ENCODE measurements at regions not wholly inside any gene's neighbourhood (a gene's known extent, or its start where the extent isn't known, plus 50 kb on each side); places are given as distances from the start of the nearest gene placed in this dataset.

GRCh38 chr2:65722028-65722778 lies 289.8 kb upstream of the SPRED2 start:
- H3K36me3 ChIP-seq (ENCODE audit: insufficient read depth, low read length) = no peaks in the 10 kb centered on the region
- no peaks in the 10 kb centered on the region for H3K9me3 ChIP-seq (ENCODE audit: low read length)
- no peak overlapping the region for H3K27ac ChIP-seq (ENCODE audit: low read depth, low read length)
- no peak overlapping the region for H3K4me3 ChIP-seq (ENCODE audit: low read depth in 1 of 2, low read length in 2 of 2)
- no peaks in the 10 kb centered on the region for H3K27me3 ChIP-seq (ENCODE audit: control insufficient read depth in 1 of 2, insufficient read depth in 2 of 2, low read length in 2 of 2)
- no peaks in the 10 kb centered on the region for H3K4me1 ChIP-seq (ENCODE audit: insufficient read depth, low read length)
- H3K9ac ChIP-seq (ENCODE audit: low read length) = no peak overlapping the region

GRCh38 chr2:65716698-65717097 lies 284.3 kb upstream of the SPRED2 start:
- Histone ChIP-seq H3K4me1 (ENCODE audit: insufficient read depth, low read length) (no peaks in the 10 kb centered on the region), H3K4me3 (ENCODE audit: low read depth in 1 of 2, low read length in 2 of 2) (no peak overlapping the region), H3K27me3 (ENCODE audit: control insufficient read depth in 1 of 2, insufficient read depth in 2 of 2, low read length in 2 of 2) (no peaks in the 10 kb centered on the region), H3K9ac (ENCODE audit: low read length) (no peak overlapping the region), H3K27ac (ENCODE audit: low read depth, low read length) (no peak overlapping the region), H3K36me3 (ENCODE audit: insufficient read depth, low read length) (no peaks in the 10 kb centered on the region), H3K9me3 (ENCODE audit: low read length) (no peaks in the 10 kb centered on the region)

GRCh38 chr2:65715323-65715722 lies 282.9 kb upstream of the SPRED2 start:
- Histone ChIP-seq H3K27ac (ENCODE audit: low read depth, low read length) (no peak overlapping the region), H3K4me1 (ENCODE audit: insufficient read depth, low read length) (no peaks in the 10 kb centered on the region), H3K9ac (ENCODE audit: low read length) (no peak overlapping the region), H3K9me3 (ENCODE audit: low read length) (no peaks in the 10 kb centered on the region), H3K27me3 (ENCODE audit: control insufficient read depth in 1 of 2, insufficient read depth in 2 of 2, low read length in 2 of 2) (no peaks in the 10 kb centered on the region), H3K4me3 (ENCODE audit: low read depth in 1 of 2, low read length in 2 of 2) (no peak overlapping the region), H3K36me3 (ENCODE audit: insufficient read depth, low read length) (no peaks in the 10 kb centered on the region)

- Histone ChIP-seq H3K36me3 (ENCODE audit: insufficient read depth, low read length) (no peaks in the 10 kb centered on the region), H3K4me1 (ENCODE audit: insufficient read depth, low read length) (no peaks in the 10 kb centered on the region), H3K4me3 (ENCODE audit: low read depth in 1 of 2, low read length in 2 of 2) (no peak overlapping the region), H3K27me3 (ENCODE audit: control insufficient read depth in 1 of 2, insufficient read depth in 2 of 2, low read length in 2 of 2) (no peaks in the 10 kb centered on the region), H3K27ac (ENCODE audit: low read depth, low read length) (no peak overlapping the region), H3K9ac (ENCODE audit: low read length) (no peak overlapping the region), H3K9me3 (ENCODE audit: low read length) (no peaks in the 10 kb centered on the region)
Observed at GRCh38 chr2:65714866-65715265, 282.5 kb upstream of the SPRED2 start.

GRCh38 chr2:65711863-65712262 lies 279.5 kb upstream of the SPRED2 start:
- Histone ChIP-seq H3K9me3 (ENCODE audit: low read length) (no peaks in the 10 kb centered on the region), H3K4me1 (ENCODE audit: insufficient read depth, low read length) (no peaks in the 10 kb centered on the region), H3K27me3 (ENCODE audit: control insufficient read depth in 1 of 2, insufficient read depth in 2 of 2, low read length in 2 of 2) (no peaks in the 10 kb centered on the region), H3K36me3 (ENCODE audit: insufficient read depth, low read length) (no peaks in the 10 kb centered on the region), H3K4me3 (ENCODE audit: low read depth in 1 of 2, low read length in 2 of 2) (no peak overlapping the region), H3K9ac (ENCODE audit: low read length) (no peak overlapping the region), H3K27ac (ENCODE audit: low read depth, low read length) (no peak overlapping the region)

- Histone ChIP-seq H3K4me1 (ENCODE audit: insufficient read depth, low read length) (no peaks in the 10 kb centered on the region), H3K9ac (ENCODE audit: low read length) (no peak overlapping the region), H3K27ac (ENCODE audit: low read depth, low read length) (no peak overlapping the region)
Observed at GRCh38 chr2:65710779-65711295, 278.4 kb upstream of the SPRED2 start.

GRCh38 chr2:65710356-65710755 lies 278.0 kb upstream of the SPRED2 start:
- no peaks in the 10 kb centered on the region for H3K27me3 ChIP-seq (ENCODE audit: control insufficient read depth in 1 of 2, insufficient read depth in 2 of 2, low read length in 2 of 2)
- H3K4me3 ChIP-seq (ENCODE audit: low read depth in 1 of 2, low read length in 2 of 2) = no peak overlapping the region
- H3K36me3 ChIP-seq (ENCODE audit: insufficient read depth, low read length) = no peaks in the 10 kb centered on the region
- no peaks in the 10 kb centered on the region for H3K4me1 ChIP-seq (ENCODE audit: insufficient read depth, low read length)
- no peak overlapping the region for H3K9ac ChIP-seq (ENCODE audit: low read length)
- H3K27ac ChIP-seq (ENCODE audit: low read depth, low read length) = no peak overlapping the region
- H3K9me3 ChIP-seq (ENCODE audit: low read length) = no peaks in the 10 kb centered on the region

More at GRCh38 chr2:65710779-65711295, 278.4 kb upstream of the SPRED2 start:
- Histone ChIP-seq H3K9me3 (ENCODE audit: low read length) (no peaks in the 10 kb centered on the region), H3K36me3 (ENCODE audit: insufficient read depth, low read length) (no peaks in the 10 kb centered on the region), H3K27me3 (ENCODE audit: control insufficient read depth in 1 of 2, insufficient read depth in 2 of 2, low read length in 2 of 2) (no peaks in the 10 kb centered on the region), H3K4me3 (ENCODE audit: low read depth in 1 of 2, low read length in 2 of 2) (no peak overlapping the region)

GRCh38 chr2:65708086-65708485 lies 275.7 kb upstream of the SPRED2 start:
- no peak overlapping the region for H3K27ac ChIP-seq (ENCODE audit: low read depth, low read length)
- H3K9me3 ChIP-seq (ENCODE audit: low read length) = no peaks in the 10 kb centered on the region
- no peak overlapping the region for H3K9ac ChIP-seq (ENCODE audit: low read length)
- no peaks in the 10 kb centered on the region for H3K36me3 ChIP-seq (ENCODE audit: insufficient read depth, low read length)
- H3K4me1 ChIP-seq (ENCODE audit: insufficient read depth, low read length) = no peaks in the 10 kb centered on the region
- no peak overlapping the region for H3K4me3 ChIP-seq (ENCODE audit: low read depth in 1 of 2, low read length in 2 of 2)
- no peaks in the 10 kb centered on the region for H3K27me3 ChIP-seq (ENCODE audit: control insufficient read depth in 1 of 2, insufficient read depth in 2 of 2, low read length in 2 of 2)

- Histone ChIP-seq H3K27me3 (ENCODE audit: control insufficient read depth in 1 of 2, insufficient read depth in 2 of 2, low read length in 2 of 2) (no peaks in the 10 kb centered on the region), H3K9ac (ENCODE audit: low read length) (no peak overlapping the region), H3K36me3 (ENCODE audit: insufficient read depth, low read length) (no peaks in the 10 kb centered on the region), H3K4me1 (ENCODE audit: insufficient read depth, low read length) (no peaks in the 10 kb centered on the region), H3K27ac (ENCODE audit: low read depth, low read length) (no peak overlapping the region), H3K4me3 (ENCODE audit: low read depth in 1 of 2, low read length in 2 of 2) (no peak overlapping the region), H3K9me3 (ENCODE audit: low read length) (no peaks in the 10 kb centered on the region)
Observed at GRCh38 chr2:65706411-65706810, 274.0 kb upstream of the SPRED2 start.

GRCh38 chr2:65701191-65701590 lies 268.8 kb upstream of the SPRED2 start:
- Histone ChIP-seq H3K9me3 (ENCODE audit: low read length) (no peaks in the 10 kb centered on the region), H3K27me3 (ENCODE audit: control insufficient read depth in 1 of 2, insufficient read depth in 2 of 2, low read length in 2 of 2) (no peaks in the 10 kb centered on the region), H3K9ac (ENCODE audit: low read length) (no peak overlapping the region), H3K27ac (ENCODE audit: low read depth, low read length) (no peak overlapping the region), H3K4me3 (ENCODE audit: low read depth in 1 of 2, low read length in 2 of 2) (no peak overlapping the region), H3K4me1 (ENCODE audit: insufficient read depth, low read length) (no peaks in the 10 kb centered on the region), H3K36me3 (ENCODE audit: insufficient read depth, low read length) (no peaks in the 10 kb centered on the region)

- H3K27me3 ChIP-seq (ENCODE audit: control insufficient read depth in 1 of 2, insufficient read depth in 2 of 2, low read length in 2 of 2) = no peaks in the 10 kb centered on the region
- no peaks in the 10 kb centered on the region for H3K4me1 ChIP-seq (ENCODE audit: insufficient read depth, low read length)
- H3K9ac ChIP-seq (ENCODE audit: low read length) = no peak overlapping the region
- no peak overlapping the region for H3K4me3 ChIP-seq (ENCODE audit: low read depth in 1 of 2, low read length in 2 of 2)
- no peak overlapping the region for H3K27ac ChIP-seq (ENCODE audit: low read depth, low read length)
- H3K36me3 ChIP-seq (ENCODE audit: insufficient read depth, low read length) = no peaks in the 10 kb centered on the region
- no peaks in the 10 kb centered on the region for H3K9me3 ChIP-seq (ENCODE audit: low read length)
Observed at GRCh38 chr2:65700720-65701119, 268.3 kb upstream of the SPRED2 start.

Measured in muscle layer of colon (tissue), 2 donors.